ELF-1 (cell line): ENCODE measurements at regions not wholly inside any gene's neighbourhood (a gene's known extent, or its start where the extent isn't known, plus 50 kb on each side); places are given as distances from the start of the nearest gene placed in this dataset.

Experiments used
- DNase-seq: peaks from one replicate; pipeline ENCODE4 v3.0.0-alpha.2; 2016; ENCODE audit warnings: low read depth, low spot score

DNA sequence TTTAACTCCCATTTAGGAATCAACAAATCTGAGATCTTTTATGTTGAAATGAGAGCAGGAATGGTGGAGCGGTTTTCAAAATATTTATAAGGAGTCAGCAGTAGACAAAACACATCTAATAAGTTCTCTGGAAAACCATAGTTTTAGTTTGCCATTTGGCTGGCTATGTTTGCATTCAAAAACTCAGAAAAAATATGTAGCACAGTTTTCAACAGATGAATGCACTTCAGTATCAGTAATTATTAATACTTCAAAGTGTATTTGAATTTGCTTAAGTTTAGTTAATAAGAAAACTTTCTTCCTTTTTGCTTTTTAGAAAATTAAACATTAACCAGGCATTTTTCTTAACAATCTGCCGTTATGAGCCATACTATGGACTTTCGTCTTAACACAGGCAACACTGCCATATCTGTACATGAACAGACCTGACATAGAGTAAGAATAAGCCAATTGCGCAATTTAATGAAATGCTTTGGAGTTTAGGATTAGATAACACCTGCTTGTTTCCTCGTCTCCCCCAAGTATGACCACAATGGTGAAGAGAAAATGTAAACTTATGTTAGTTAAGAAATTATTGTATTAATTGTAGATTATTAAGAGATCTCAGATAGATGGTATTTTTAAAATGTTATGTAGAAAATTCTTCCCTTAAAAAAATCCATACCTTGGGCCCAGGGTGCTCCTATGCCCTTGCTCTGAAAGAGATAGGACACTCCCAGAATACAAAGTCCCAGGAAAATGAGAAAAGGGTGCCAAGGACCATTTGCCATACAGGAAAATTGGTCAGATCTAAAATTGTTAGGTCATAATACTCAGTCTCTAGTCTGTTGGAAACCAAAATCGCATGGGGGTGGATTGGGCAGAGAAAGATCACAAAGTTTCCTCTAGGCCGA, 552.3 kb upstream of the ARGLU1 start:
- DNase-seq: no peak

- DNase-seq: no peak
These were observed 550.6 kb upstream of the ARGLU1 start for GRCh38 chr13:107118506-107118905.

- DNase-seq: no peak
These were observed 549.5 kb upstream of the ARGLU1 start for GRCh38 chr13:107117327-107118012.

GRCh38 chr13:107113387-107113786, 545.5 kb upstream of the ARGLU1 start:
- DNase-seq: no peak

DNA sequence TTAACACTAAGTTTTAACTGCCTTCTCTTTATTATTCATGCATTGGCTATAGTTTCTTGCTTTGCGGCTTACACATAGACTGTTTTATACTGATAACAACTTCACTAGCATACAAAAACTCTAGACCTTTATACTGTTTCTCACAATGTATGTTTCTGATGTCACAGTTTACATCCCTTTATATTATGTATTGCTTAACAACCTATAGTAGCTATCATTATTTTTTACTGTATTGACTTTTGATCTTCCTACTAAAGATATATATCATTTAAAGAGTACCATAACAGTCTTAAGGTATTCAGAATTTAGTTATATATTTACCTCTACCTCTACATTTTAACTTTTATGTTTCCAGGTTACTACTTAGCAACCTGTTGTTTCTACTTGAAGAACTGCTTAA, 543.3 kb upstream of the ARGLU1 start:
- no peak for DNase-seq

DNA sequence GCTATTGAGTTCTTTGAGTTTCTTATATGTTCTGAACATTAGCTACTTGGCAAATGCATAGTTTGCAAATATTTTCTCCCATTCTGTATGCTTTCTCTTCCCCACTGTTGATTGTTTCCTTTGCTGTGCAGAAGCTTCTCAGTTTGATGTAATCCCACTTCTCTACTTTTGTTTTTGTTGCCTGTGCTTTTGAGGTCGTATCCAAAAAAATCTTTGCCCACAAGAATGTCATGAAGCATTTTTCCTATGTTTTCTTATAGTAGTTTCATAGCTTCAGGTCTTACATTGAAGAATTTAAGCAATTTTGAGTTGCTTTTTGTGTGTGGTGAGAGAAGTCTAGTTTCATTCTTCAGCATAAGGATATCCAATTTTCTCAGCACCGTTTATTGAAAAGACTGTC, 536.7 kb upstream of the ARGLU1 start:
- no peak for DNase-seq

DNA sequence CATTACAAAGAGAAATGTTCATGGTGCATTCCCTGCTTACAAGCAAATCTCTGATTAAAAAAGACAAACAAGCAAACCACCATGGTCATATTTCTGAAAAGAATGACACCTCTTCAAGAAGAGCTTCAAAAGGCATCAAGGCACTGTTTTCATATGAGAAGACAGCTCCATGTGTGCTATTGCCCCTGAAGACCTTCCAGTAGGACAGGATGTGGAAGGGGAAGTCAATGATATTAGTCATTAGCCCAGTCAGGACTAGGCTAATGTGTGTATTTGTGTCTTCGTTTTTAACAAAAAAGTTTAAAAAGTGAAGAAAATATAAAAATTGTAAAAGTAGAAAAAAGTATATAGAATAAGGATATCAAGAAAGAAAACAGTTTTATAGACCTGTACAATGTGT, 534.7 kb upstream of the ARGLU1 start:
- no peak for DNase-seq

DNA sequence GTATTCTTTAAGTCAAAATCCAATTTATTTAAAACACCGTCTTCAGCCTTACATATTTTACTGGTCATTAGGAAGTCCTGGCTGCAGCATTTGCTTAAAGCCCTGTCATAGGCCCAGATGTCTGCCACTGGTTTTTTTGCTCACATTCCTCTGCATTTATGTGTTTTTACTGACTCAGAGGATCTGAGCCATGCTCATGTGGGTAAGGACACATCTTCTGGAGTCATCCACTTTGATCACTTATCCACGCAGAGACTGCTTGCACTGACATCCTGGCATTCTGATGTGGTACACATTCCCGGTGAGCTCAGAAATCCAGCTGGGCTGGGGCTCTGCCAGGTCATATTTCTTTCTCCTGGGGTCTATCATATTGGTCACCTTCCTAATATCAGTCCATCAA, 531.7 kb upstream of the ARGLU1 start:
- DNase-seq: no peak

DNA sequence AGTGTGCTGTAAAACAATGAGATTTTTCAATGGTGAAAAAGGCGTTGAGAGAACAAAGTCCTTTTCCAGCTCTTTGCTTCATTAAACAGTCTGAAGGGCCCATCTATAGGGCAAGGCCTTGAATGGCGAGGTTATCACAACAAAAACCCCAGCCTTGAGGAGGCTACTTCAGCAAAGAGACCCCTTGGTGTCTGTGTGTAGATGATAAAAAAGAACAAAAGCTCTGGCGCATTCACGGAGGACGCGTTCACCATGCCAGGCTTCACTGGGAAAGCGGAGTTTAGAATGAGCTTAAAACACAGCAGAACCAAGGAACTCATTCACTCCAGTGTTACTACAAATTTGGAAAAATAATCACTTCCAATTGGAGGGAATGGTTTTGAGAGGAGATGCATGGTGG, 530.0 kb upstream of the ARGLU1 start:
- no peak for DNase-seq

- no peak for DNase-seq
These were observed 527.9 kb upstream of the ARGLU1 start for GRCh38 chr13:107095876-107096275.

DNA sequence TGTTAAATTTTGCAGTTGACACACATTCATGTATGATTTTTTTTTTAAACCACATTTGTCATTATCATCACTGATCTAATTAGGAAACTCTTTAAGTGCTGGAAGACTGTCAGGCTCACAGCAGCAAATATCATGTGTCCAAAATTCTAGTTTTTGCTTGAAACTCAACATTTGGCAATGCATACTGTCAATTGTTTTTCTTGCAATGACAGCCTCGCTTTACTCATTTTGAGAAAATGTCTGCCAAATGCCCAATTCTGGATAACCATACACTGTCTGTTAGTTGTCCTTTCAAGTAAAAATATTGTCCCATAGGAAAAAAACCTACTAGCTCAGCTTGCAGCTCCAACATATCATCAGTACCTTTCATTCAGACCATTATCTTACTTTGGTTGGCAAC, 523.9 kb upstream of the ARGLU1 start:
- no peak for DNase-seq

GRCh38 chr13:107091428-107091827, 523.5 kb upstream of the ARGLU1 start:
- DNase-seq: no peak

DNA sequence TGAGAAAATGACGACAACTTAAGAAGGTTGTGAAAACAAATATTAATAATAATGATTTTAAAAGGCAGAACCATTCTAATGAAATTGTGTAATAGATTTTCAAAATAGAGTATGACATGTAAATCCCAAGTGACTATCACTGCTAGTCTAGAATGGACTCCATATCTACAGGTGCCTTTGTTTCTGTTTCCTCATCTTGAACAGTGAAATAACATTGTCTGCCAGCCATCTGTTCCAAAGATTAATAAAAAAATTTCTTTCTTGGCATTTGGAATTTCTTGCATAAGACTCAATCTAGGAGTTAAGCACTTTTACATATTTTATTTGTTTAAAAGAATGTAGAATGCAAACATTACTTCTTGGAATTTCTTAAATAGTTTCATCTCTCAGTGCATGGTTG, 520.1 kb upstream of the ARGLU1 start:
- DNase-seq: no peak

DNA sequence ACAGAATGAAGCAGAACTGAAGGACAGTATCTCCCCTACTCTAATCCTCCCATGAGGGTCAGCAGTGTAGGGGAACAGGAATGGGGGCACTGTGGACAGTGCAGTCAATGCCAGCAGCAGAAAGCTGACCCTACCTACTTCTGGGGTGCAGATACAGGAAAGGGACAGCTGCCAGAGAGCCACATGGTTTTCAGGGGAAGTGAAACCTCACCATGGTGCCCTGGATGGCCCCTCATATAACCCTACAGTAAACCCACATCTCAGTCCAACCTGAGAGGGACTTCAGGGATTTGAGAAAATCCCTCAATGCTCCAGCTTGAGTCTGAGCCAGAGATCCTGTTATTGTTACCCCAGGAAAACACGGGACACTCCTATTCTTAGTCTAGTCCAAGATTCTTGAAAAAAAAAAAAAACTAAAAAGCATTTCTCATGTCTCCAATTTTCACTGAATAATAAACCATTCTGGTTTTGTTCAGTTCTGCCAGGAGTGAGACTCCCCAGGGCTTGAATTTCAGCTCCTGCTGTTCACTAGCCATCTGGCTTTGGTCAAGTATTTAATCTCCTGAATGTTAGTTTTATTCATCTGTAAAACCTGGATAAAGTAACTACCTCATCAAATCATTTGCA, 511.6 kb upstream of the ARGLU1 start:
- no peak for DNase-seq

GRCh38 chr13:107078229-107078765, 510.4 kb upstream of the ARGLU1 start:
- DNase-seq: no peak

DNA sequence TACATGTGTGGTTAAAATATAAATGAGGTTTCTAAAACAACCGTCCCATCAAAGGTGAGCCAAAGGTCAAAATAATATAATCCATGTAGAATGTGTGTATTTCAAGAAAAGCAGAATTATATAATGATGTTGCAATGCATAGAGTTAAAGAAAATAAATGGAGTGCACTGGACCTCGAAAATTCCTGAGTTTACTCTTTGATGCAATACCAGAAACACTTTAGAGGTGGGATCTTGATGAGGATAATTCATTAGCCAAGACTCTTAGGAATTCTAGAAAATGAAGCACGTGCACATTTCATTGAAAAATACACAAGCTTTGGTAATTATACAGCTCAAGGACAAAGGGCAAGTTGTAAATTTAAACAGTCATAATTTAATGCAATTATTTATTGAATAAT, 508.9 kb upstream of the ARGLU1 start:
- no peak for DNase-seq

DNA sequence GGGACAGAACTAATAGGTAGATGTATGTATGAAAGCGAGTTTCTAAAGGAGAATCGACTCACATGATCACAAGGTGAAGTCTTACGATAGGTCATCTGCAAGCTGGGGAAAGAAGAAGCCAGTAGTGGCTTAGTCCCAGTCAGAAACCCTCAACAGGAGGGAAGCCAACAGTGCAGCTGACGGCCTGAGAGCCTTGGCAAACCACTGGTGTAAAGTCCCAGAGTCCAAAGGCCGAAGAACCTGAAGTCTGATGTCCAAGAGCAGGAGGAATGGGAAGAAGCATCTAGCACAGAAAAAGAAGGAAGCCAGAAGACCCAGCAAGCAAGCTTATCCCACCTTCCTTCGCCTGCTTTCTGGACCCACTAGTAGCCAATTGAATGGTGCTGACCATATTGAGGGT, 507.6 kb upstream of the ARGLU1 start:
- DNase-seq: no peak

DNA sequence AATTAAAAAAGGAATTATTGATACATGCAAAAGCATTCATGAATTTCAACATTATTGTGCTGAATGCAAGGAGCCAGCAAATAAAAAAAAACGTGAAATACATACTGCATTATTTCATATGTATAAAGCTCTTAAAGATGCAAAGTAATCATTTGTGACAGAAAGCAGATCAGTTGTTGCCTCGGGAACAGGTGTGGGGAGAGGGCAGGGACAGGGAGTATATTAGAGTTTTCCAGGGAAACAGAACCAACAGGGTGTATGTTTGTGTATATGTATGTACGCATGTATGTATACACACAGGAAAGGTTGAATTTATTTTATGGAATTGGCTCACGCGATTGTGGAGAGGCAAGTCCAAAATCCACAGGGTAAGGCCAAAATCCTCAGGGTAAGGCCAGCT, 502.9 kb upstream of the ARGLU1 start:
- no peak for DNase-seq

- DNase-seq: no peak
These were observed 501.3 kb upstream of the ARGLU1 start for GRCh38 chr13:107069108-107069776.

DNA sequence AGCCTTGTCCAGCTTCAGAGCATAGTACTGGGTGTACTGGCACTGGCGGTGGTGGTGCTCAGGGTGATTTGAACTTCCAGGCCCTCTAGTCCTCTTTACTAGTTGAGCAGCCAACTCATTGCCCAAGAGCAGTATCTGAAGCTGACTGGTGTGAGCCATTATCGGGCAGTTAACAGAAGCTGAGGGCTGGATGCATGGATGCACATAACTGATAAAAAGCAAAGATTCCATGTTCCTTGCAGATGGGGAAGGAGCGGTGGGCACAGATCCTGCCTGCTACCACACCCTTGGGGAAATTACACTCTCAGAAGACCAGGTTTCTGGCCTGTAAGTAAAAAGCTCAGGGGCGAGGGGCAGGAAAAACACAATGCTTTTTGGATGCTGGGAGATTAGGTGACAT, 499.4 kb upstream of the ARGLU1 start:
- no peak for DNase-seq

DNA sequence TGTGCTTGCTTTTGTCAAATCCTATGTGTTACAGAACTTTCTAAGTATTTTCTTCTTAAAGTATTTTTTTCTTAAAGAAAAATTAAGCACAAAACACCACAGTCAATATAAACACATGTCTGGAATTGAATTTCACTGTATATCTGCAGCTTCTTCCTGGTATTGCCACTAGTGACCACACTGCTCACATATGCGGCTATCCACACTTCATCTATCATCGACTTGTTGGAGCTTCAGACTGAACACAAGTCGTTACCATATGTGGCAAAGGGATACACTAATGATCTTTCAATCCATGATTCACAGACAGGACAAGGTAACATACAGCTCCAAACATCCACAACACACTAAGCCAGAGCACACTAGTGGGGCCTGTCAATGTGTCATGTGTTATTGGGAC, 498.4 kb upstream of the ARGLU1 start:
- DNase-seq: no peak

- no peak for DNase-seq
These were observed 497.1 kb upstream of the ARGLU1 start for GRCh38 chr13:107065036-107065435.
